B cell (primary cell): ENCODE measurements at regions not wholly inside any gene's neighbourhood (a gene's known extent, or its start where the extent isn't known, plus 50 kb on each side); places are given as distances from the start of the nearest gene placed in this dataset.

Source experiments
- ATAC-seq: fragments of 200-7000 bp; cut with Tn5 transposase; one replicate; pipeline ENCODE4 v1.10.0; 2021; ENCODE audit warnings: low read depth, mild to moderate bottlenecking, moderate number of reproducible peaks, moderate library complexity
- CTCF ChIA-PET: fragments of 350-600 bp; sonication (Branson Sonifier 250); formaldehyde crosslinking; loops from one replicate; lab custom pipeline; 2021; ENCODE audit warnings: antibody characterized with exemption, inconsistent platforms; lab: Charles Lee
- POLR2A ChIA-PET: fragments of 350-600 bp; sonication (Branson Sonifier 250); formaldehyde crosslinking; loops from one replicate; lab custom pipeline; 2021; ENCODE audit warnings: antibody characterized with exemption; lab: Charles Lee
- DNase-seq: peaks from one replicate; pipeline ENCODE4 v3.0.0; 2013
- H2AFZ ChIP-seq: 2 replicates; pipeline ENCODE4 v1.6.1; 2012; ENCODE audit warnings: mild to moderate bottlenecking, low read depth, low read length; ENCODE audit not compliant: insufficient read depth, poor library complexity, severe bottlenecking
- H3K27ac ChIP-seq, 2 donors: 1 replicate in 1 of 2; 2 replicates in 1 of 2; pipeline ENCODE4 v1.5.1; 2012 to 2013; ENCODE audit warnings: low read length in 2 of 2, mild to moderate bottlenecking in 2 of 2, moderate library complexity in 1 of 2
- H3K27me3 ChIP-seq, 4 experiments: fragments of 200-600 bp in 1 of 4; sonication (generic) in 1 of 4; replicated peaks in 1 of 4; 1 replicate in 2 of 4; 2 replicates in 2 of 4; pipeline versions ENCODE4 v1.6.1 to v1.7.0; 2013 to 2016; ENCODE audit warnings: low read length in 3 of 4, mild to moderate bottlenecking in 2 of 4, mixed read lengths in 1 of 4, moderate library complexity in 1 of 4; ENCODE audit not compliant: insufficient read depth in 4 of 4, control insufficient read depth in 3 of 4; ENCODE audit errors: control extremely low read depth in 1 of 4
- H3K36me3 ChIP-seq, 2 experiments: replicated peaks in 1 of 2; 1 replicate in 1 of 2; 2 replicates in 1 of 2; pipeline versions ENCODE4 v1.6.1 to v1.7.1; 2013; ENCODE audit warnings: low read length in 1 of 2; ENCODE audit not compliant: insufficient read depth in 2 of 2, control insufficient read depth in 1 of 2; ENCODE audit errors: control extremely low read depth in 1 of 2, extremely low read depth in 1 of 2
- H3K4me1 ChIP-seq, 2 donors: fragments of 200-600 bp in 1 of 2; sonication (generic) in 1 of 2; 1 replicate in 1 of 2; 2 replicates in 1 of 2; pipeline versions ENCODE4 v1.5.1 to v1.6.1; 2013 to 2017; ENCODE audit warnings: low read length in 2 of 2; ENCODE audit not compliant: control insufficient read depth in 2 of 2, insufficient read depth in 2 of 2
- H3K4me2 ChIP-seq: replicated peaks from 2 replicates; pipeline ENCODE3; 2012; ENCODE audit warnings: mild to moderate bottlenecking, low read depth, low read length; ENCODE audit not compliant: poor library complexity, severe bottlenecking
- H3K4me3 ChIP-seq, 5 experiments: fragments of 200-600 bp in 1 of 5; sonication (generic) in 1 of 5; 1 replicate in 3 of 5; 2 replicates in 2 of 5; pipeline versions ENCODE4 v1.5.1 to v1.7.0; 2011 to 2016; ENCODE audit warnings: low read length in 4 of 5, mild to moderate bottlenecking in 4 of 5, low read depth in 2 of 5, control low read depth in 1 of 5, moderate library complexity in 1 of 5; ENCODE audit not compliant: insufficient read depth in 1 of 5; ENCODE audit errors: control extremely low read depth in 1 of 5, extremely low read depth in 1 of 5
- H3K79me2 ChIP-seq: fragments of 200-600 bp; sonication (generic); one replicate; pipeline ENCODE4 v1.6.0; 2016; ENCODE audit warnings: low read length; ENCODE audit not compliant: control insufficient read depth, insufficient read depth
- H3K9ac ChIP-seq: fragments of 200-600 bp; sonication (generic); 2 replicates; pipeline ENCODE4 v1.6.1; 2017; ENCODE audit warnings: mild to moderate bottlenecking, low read length, moderate library complexity
- H3K9me3 ChIP-seq, 3 donors: one replicate each; pipeline versions ENCODE4 v1.6.1 to v1.7.1; 2013; ENCODE audit warnings: low read length in 2 of 3; ENCODE audit not compliant: control insufficient read depth in 2 of 3, insufficient read depth in 1 of 3; ENCODE audit errors: control extremely low read depth in 1 of 3
- H4K20me1 ChIP-seq: 2 replicates; pipeline ENCODE4 v1.6.0; 2012; ENCODE audit warnings: mild to moderate bottlenecking, low read length; ENCODE audit not compliant: insufficient read depth, control insufficient read depth, poor library complexity, severe bottlenecking
- H3K27ac Mint-ChIP-seq: one replicate; pipeline ENCODE4 v1.8.0; 2021; ENCODE audit warnings: mixed read lengths
- H3K27me3 Mint-ChIP-seq: one replicate; pipeline ENCODE4 v1.8.0; 2021; ENCODE audit warnings: mixed read lengths
- H3K4me1 Mint-ChIP-seq: one replicate; pipeline ENCODE4 v1.8.0; 2021; ENCODE audit warnings: mixed read lengths
- H3K4me3 Mint-ChIP-seq: one replicate; pipeline ENCODE4 v1.8.0; 2021; ENCODE audit warnings: mixed read lengths
- H3K9me3 Mint-ChIP-seq: one replicate; pipeline ENCODE4 v1.8.0; 2022; ENCODE audit warnings: mixed read lengths; ENCODE audit not compliant: insufficient read depth
- CTCF ChIP-seq: fragments of 200-600 bp; IDR thresholded peaks from one replicate; pipeline ENCODE4 v1.8.0; 2022; ENCODE audit warnings: antibody characterized with exemption, mild to moderate bottlenecking
- EZH2 ChIP-seq: IDR thresholded peaks from 2 replicates; pipeline ENCODE4 v1.6.1; 2012; ENCODE audit warnings: borderline replicate concordance, low read depth, mild to moderate bottlenecking, moderate library complexity, low read length; ENCODE audit not compliant: insufficient read depth, poor library complexity, severe bottlenecking
- WGBS: methylation state at CpG from one replicate; pipeline ENCODE4 v1.1.5; 2013; ENCODE audit warnings: missing lambda C conversion rate; ENCODE audit not compliant: insufficient coverage; 5-methylcytosine and 5-hydroxymethylcytosine counted together
- intact Hi-C: fragments of 100-400 bp; cut with micrococcal nuclease; formaldehyde crosslinking; loops from one replicate; pipeline ENCODE4 v1.10.0; 2022

DNA sequence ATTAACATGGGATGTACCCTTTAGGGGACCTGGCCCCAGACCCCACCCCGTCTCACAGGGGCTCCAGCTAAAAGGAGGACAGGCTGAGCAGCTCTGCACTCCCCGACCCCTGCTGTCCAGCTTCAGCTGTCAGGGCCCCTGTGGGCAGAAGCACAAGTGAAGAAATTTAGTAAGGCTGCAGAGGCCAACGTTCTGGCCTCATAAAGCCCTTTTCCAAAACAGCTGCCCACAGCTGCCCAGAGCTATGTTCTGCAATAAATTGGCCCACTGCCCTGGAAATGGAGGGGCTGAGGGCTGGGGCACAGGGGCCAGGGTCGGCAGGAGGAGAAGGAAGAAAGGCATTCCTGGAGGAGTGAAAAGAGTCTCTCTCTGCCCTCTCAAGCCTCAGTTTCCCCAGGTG lies 357.1 kb downstream of the BCL11B start:
- no peak overlapping the region for H2AFZ ChIP-seq
- Mint-ChIP-seq H3K27me3 (no peaks in the 10 kb centered on the region), H3K9me3 (no peaks in the 10 kb centered on the region), H3K4me1 (no peaks in the 10 kb centered on the region), H3K4me3 (no peak overlapping the region), H3K27ac (no peak overlapping the region)
- H3K27me3 ChIP-seq = no peaks in the 10 kb centered on the region
- 57% methylated on average over 3 of the region's 4 CpGs for WGBS
- H3K4me3 ChIP-seq = no peak overlapping the region
- H3K27ac ChIP-seq = no peak overlapping the region
- H3K4me2 ChIP-seq = no peak overlapping the region
- TF ChIP-seq CTCF (no peak), EZH2 (no peak)
- DNase-seq = no peak
- no peak overlapping the region for H3K9ac ChIP-seq
- ATAC-seq = no peak
- no peaks in the 10 kb centered on the region for H3K79me2 ChIP-seq
- POLR2A ChIA-PET = no interaction called here
- H3K9me3 ChIP-seq = peaks cover 0 to 21% (median 0%) of the 10 kb centered on the region in 3 donors
- H3K36me3 ChIP-seq = no peaks in the 10 kb centered on the region
- H4K20me1 ChIP-seq = no peaks in the 10 kb centered on the region
- CTCF ChIA-PET = no interaction called here
- no peaks in the 10 kb centered on the region for H3K4me1 ChIP-seq
- intact Hi-C loops = no loop called here

GRCh38 chr14:98915625-98916024 lies 356.4 kb downstream of the BCL11B start:
- Mint-ChIP-seq H3K4me1 (no peaks in the 10 kb centered on the region), H3K27me3 (no peaks in the 10 kb centered on the region)
- CTCF ChIA-PET = no interaction called here

More at GRCh38 chr14:98915625-98916024, 356.4 kb downstream of the BCL11B start:
- ATAC-seq = no peak
- POLR2A ChIA-PET = no interaction called here
- Histone ChIP-seq H3K27ac (no peak overlapping the region), H3K4me2 (no peak overlapping the region), H3K4me3 (no peak overlapping the region), H3K36me3 (no peaks in the 10 kb centered on the region), H2AFZ (no peak overlapping the region), H3K79me2 (no peaks in the 10 kb centered on the region), H3K9ac (no peak overlapping the region), H3K27me3 (no peaks in the 10 kb centered on the region), H3K9me3 (peaks cover 0 to 23% (median 3%) of the 10 kb centered on the region in 3 donors), H4K20me1 (no peaks in the 10 kb centered on the region), H3K4me1 (no peaks in the 10 kb centered on the region)
- H3K4me3 Mint-ChIP-seq = no peak overlapping the region
- intact Hi-C loops = no loop called here
- no peak for DNase-seq
- 59% methylated on average over 3 of the region's 3 CpGs for WGBS
- peaks cover under 1% of the 10 kb centered on the region for H3K9me3 Mint-ChIP-seq
- H3K27ac Mint-ChIP-seq = no peak overlapping the region
- no peak for TF ChIP-seq CTCF
- TF ChIP-seq EZH2 = no peak
